Astrocyte (in vitro differentiated cells and primary cell): ENCODE measurements at regions not wholly inside any gene's neighbourhood (a gene's known extent, or its start where the extent isn't known, plus 50 kb on each side); places are given as distances from the start of the nearest gene placed in this dataset.

ENCODE experiments used
- DNase-seq: peaks from one replicate; pipeline ENCODE4 v3.0.0-alpha.2; 2010; ENCODE audit warnings: low read depth
- FAIRE-seq: peaks from 2 replicates; lab custom pipeline; 2011; peaks lifted over from hg19 to GRCh38; lab: Jason Lieb, UNC
- H2AFZ ChIP-seq: 2 replicates; pipeline ENCODE4 v1.6.0; 2012; ENCODE audit warnings: low read depth, low read length, inconsistent platforms
- H3K27ac ChIP-seq: 2 replicates; pipeline ENCODE4 v1.5.1; 2011; ENCODE audit warnings: low read depth, low read length, inconsistent platforms
- H3K27me3 ChIP-seq: 2 replicates; pipeline ENCODE4 v1.6.0; 2011; ENCODE audit warnings: low read length, inconsistent platforms; ENCODE audit not compliant: insufficient read depth
- H3K36me3 ChIP-seq: 2 replicates; pipeline ENCODE4 v1.5.1; 2011; ENCODE audit warnings: low read length, inconsistent platforms; ENCODE audit not compliant: insufficient read depth
- H3K4me1 ChIP-seq: 2 replicates; pipeline ENCODE4 v1.5.1; 2011; ENCODE audit warnings: low read length, inconsistent platforms; ENCODE audit not compliant: insufficient read depth
- H3K4me2 ChIP-seq: 2 replicates; pipeline ENCODE4 v1.6.0; 2012; ENCODE audit warnings: low read length, inconsistent platforms
- H3K4me3 ChIP-seq: 2 replicates; pipeline ENCODE4 v1.5.1; 2011; ENCODE audit warnings: low read depth, mild to moderate bottlenecking, low read length, inconsistent platforms; ENCODE audit not compliant: insufficient read depth
- H3K79me2 ChIP-seq: 2 replicates; pipeline ENCODE4 v1.6.0; 2012; ENCODE audit warnings: mild to moderate bottlenecking, low read length, inconsistent platforms; ENCODE audit not compliant: insufficient read depth
- H3K9ac ChIP-seq: 2 replicates; pipeline ENCODE4 v1.6.0; 2012; ENCODE audit warnings: mild to moderate bottlenecking, low read length, inconsistent platforms
- H3K9me3 ChIP-seq: 2 replicates; pipeline ENCODE4 v1.5.1; 2012; ENCODE audit warnings: low read depth, mild to moderate bottlenecking, low read length, inconsistent platforms; ENCODE audit not compliant: insufficient read depth
- H4K20me1 ChIP-seq: 2 replicates; pipeline ENCODE4 v1.6.0; 2012; ENCODE audit warnings: low read length, inconsistent platforms; ENCODE audit not compliant: insufficient read depth
- H3K27ac Mint-ChIP-seq: one replicate; pipeline ENCODE4 v1.8.0; 2021; ENCODE audit warnings: mild to moderate bottlenecking, mixed read lengths; ENCODE audit not compliant: unreplicated experiment
- H3K27me3 Mint-ChIP-seq: one replicate; pipeline ENCODE4 v1.8.0; 2021; ENCODE audit warnings: low read depth, mixed read lengths; ENCODE audit not compliant: unreplicated experiment
- H3K36me3 Mint-ChIP-seq: one replicate; pipeline ENCODE4 v1.8.0; 2021; ENCODE audit warnings: low read depth, mixed read lengths; ENCODE audit not compliant: unreplicated experiment
- H3K4me1 Mint-ChIP-seq: one replicate; pipeline ENCODE4 v1.8.0; 2021; ENCODE audit warnings: low read depth, mixed read lengths; ENCODE audit not compliant: unreplicated experiment
- H3K4me3 Mint-ChIP-seq: one replicate; pipeline ENCODE4 v1.8.0; 2021; ENCODE audit warnings: mild to moderate bottlenecking, moderate library complexity, mixed read lengths; ENCODE audit not compliant: unreplicated experiment
- H3K9me3 Mint-ChIP-seq: one replicate; pipeline ENCODE4 v1.8.0; 2021; ENCODE audit warnings: mild to moderate bottlenecking, mixed read lengths; ENCODE audit not compliant: unreplicated experiment
- EZH2 ChIP-seq: IDR thresholded peaks from 2 replicates; pipeline ENCODE4 v1.6.1; 2012; ENCODE audit warnings: mild to moderate bottlenecking, low read length, inconsistent platforms; ENCODE audit not compliant: insufficient read depth
- TF ChIP-seq, protein P1 (sequence below): IDR thresholded peaks from 2 replicates; pipeline ENCODE4 v1.5.1; 2011; ENCODE audit warnings: low read depth, mild to moderate bottlenecking, inconsistent platforms, low read length, moderate library complexity; ENCODE audit not compliant: insufficient read depth

DNA sequence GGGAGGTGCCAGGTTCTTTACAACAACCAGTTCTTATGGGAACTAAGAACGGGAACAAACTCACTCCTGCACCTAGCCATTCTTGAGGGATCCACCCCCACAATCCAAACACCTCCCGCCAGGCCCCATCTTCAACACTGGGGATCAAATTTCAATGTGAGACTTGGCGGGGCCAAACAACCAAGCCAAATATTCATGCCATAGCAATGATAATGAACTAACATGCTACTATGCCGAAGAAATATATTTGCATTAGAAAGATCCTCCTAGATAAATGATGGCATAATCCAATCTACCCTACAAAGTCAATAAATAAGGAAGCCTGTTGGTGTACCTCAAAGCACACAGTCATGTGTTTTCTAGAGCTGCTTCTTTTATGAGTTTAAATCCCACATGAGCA is 57.6 kb downstream of the CCDC71L start:
- DNase-seq (no peak), FAIRE-seq (no peak)
- Mint-ChIP-seq H3K4me3 (no peak overlapping the region), H3K4me1 (no peaks in the 10 kb centered on the region), H3K9me3 (no peaks in the 10 kb centered on the region), H3K27ac (no peak overlapping the region), H3K27me3 (no peaks in the 10 kb centered on the region), H3K36me3 (no peaks in the 10 kb centered on the region)
- Histone ChIP-seq H3K27ac (no peak overlapping the region), H3K36me3 (no peaks in the 10 kb centered on the region), H4K20me1 (no peaks in the 10 kb centered on the region), H3K9me3 (no peaks in the 10 kb centered on the region), H2AFZ (no peak overlapping the region), H3K27me3 (no peaks in the 10 kb centered on the region), H3K9ac (no peak overlapping the region), H3K4me3 (no peak overlapping the region), H3K4me2 (no peak overlapping the region), H3K79me2 (no peaks in the 10 kb centered on the region), H3K4me1 (no peaks in the 10 kb centered on the region)
- TF ChIP-seq EZH2 = no peak
- TF ChIP-seq, protein P1, sequence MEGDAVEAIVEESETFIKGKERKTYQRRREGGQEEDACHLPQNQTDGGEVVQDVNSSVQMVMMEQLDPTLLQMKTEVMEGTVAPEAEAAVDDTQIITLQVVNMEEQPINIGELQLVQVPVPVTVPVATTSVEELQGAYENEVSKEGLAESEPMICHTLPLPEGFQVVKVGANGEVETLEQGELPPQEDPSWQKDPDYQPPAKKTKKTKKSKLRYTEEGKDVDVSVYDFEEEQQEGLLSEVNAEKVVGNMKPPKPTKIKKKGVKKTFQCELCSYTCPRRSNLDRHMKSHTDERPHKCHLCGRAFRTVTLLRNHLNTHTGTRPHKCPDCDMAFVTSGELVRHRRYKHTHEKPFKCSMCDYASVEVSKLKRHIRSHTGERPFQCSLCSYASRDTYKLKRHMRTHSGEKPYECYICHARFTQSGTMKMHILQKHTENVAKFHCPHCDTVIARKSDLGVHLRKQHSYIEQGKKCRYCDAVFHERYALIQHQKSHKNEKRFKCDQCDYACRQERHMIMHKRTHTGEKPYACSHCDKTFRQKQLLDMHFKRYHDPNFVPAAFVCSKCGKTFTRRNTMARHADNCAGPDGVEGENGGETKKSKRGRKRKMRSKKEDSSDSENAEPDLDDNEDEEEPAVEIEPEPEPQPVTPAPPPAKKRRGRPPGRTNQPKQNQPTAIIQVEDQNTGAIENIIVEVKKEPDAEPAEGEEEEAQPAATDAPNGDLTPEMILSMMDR = no peak

DNA sequence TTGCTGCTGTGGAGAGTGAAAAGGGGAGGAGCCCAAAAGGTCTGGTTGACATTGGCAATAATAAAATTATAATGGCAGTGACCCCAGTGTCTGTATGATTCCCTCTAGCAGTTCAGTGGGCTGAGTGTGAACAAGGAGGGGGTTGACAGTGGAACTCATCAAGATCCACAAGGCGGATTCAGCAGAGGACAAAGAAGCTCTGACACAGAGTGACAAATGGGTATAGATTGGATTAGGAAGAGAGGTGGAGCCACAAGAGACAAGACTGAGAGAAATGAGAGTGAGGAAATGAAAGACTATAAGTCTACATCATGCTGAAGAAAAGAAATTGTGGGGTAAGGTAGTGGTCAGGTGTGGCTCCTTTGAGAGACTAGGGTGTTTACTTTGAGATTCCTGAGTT is 58.9 kb downstream of the CCDC71L start:
- Mint-ChIP-seq H3K4me3 (no peak overlapping the region), H3K9me3 (no peaks in the 10 kb centered on the region), H3K36me3 (no peaks in the 10 kb centered on the region), H3K27ac (no peak overlapping the region), H3K27me3 (no peaks in the 10 kb centered on the region), H3K4me1 (no peaks in the 10 kb centered on the region)
- no peak overlapping the region for H3K27ac ChIP-seq
- no peak overlapping the region for H2AFZ ChIP-seq
- no peaks in the 10 kb centered on the region for H3K9me3 ChIP-seq
- no peaks in the 10 kb centered on the region for H3K27me3 ChIP-seq
- FAIRE-seq (no peak), DNase-seq (no peak)
- no peaks in the 10 kb centered on the region for H3K4me1 ChIP-seq
- no peak overlapping the region for H3K9ac ChIP-seq
- no peak overlapping the region for H3K4me3 ChIP-seq
- TF ChIP-seq, protein P1 = no peak
- TF ChIP-seq EZH2 = no peak
- H3K4me2 ChIP-seq = no peak overlapping the region
- no peaks in the 10 kb centered on the region for H4K20me1 ChIP-seq
- no peaks in the 10 kb centered on the region for H3K36me3 ChIP-seq
- no peaks in the 10 kb centered on the region for H3K79me2 ChIP-seq

DNA sequence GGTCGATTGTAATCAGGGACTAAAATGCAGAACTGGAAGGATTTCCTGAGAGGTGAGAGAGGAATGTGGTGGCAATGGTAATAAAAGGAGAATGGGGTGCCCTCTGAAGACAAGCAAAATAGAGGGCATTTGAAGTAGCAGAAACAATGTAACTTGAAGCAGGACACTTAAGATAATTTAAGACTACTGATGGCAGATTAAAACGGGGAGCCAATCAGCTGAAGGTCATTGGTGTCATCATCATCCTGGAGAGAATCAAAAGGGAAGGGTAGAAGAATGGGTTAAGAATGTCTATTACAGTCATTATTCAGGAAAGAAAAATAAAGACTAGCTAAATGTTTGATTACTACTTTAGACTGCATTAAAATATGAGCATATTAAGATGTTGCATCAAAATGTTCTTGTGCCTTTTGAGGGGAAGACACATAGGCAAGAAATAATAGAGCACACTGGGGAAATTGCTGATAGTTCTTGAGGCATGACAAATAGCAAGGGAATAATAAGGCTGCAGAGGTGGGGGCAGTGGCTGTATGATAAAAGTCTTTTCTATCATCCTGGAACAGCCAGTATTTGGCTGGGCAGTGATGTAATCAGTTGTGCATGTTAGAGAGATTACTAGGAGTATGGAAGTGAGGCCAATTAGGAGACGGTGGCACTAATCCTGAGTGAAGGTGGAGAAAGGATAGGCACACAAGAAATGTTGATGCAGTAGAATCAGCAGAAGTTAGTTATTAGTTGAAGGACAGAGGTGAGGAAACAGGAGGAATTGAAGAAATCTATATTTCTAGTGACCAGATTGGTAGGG is 60.2 kb downstream of the CCDC71L start:
- DNase-seq (peak; percentile 38), FAIRE-seq (no peak)
- Mint-ChIP-seq H3K9me3 (no peaks in the 10 kb centered on the region), H3K4me3 (no peak overlapping the region), H3K27ac (no peak overlapping the region), H3K4me1 (no peaks in the 10 kb centered on the region), H3K36me3 (no peaks in the 10 kb centered on the region), H3K27me3 (no peaks in the 10 kb centered on the region)
- H4K20me1 ChIP-seq = no peaks in the 10 kb centered on the region
- no peaks in the 10 kb centered on the region for H3K9me3 ChIP-seq
- H3K79me2 ChIP-seq = no peaks in the 10 kb centered on the region
- TF ChIP-seq, protein P1 = no peak
- TF ChIP-seq EZH2 = no peak
- no peaks in the 10 kb centered on the region for H3K4me1 ChIP-seq
- no peaks in the 10 kb centered on the region for H3K36me3 ChIP-seq
- no peaks in the 10 kb centered on the region for H3K27me3 ChIP-seq
- H3K27ac ChIP-seq = no peak overlapping the region
- H3K9ac ChIP-seq = no peak overlapping the region
- H3K4me3 ChIP-seq = no peak overlapping the region
- H3K4me2 ChIP-seq = no peak overlapping the region
- H2AFZ ChIP-seq = no peak overlapping the region
